GM10248 (cell line): ENCODE measurements at regions not wholly inside any gene's neighbourhood (a gene's known extent, or its start where the extent isn't known, plus 50 kb on each side); places are given as distances from the start of the nearest gene placed in this dataset.

ENCODE experiments used
- CTCF ChIA-PET: fragments of 300-600 bp; sonication (Branson Sonifier 250); formaldehyde crosslinking; extraction: SDS; loops from one replicate; lab custom pipeline; 2021; ENCODE audit warnings: antibody characterized with exemption; lab: Yijun Ruan, JAX
- POLR2A ChIA-PET: fragments of 350-650 bp; sonication (Branson Sonifier 250); formaldehyde crosslinking; extraction: SDS; loops from one replicate; lab custom pipeline; 2020; ENCODE audit warnings: antibody characterized with exemption; lab: Yijun Ruan, JAX
- DNase-seq: peaks from one replicate; pipeline ENCODE4 v3.0.0; 2012; ENCODE audit errors: extremely low spot score
- TF ChIP-seq, protein P1 (sequence below): IDR thresholded peaks from 2 replicates; pipeline ENCODE4 v1.5.1; 2012; ENCODE audit warnings: mild to moderate bottlenecking, low read depth; ENCODE audit errors: extremely low read depth, missing control alignments, control extremely low read depth

DNA sequence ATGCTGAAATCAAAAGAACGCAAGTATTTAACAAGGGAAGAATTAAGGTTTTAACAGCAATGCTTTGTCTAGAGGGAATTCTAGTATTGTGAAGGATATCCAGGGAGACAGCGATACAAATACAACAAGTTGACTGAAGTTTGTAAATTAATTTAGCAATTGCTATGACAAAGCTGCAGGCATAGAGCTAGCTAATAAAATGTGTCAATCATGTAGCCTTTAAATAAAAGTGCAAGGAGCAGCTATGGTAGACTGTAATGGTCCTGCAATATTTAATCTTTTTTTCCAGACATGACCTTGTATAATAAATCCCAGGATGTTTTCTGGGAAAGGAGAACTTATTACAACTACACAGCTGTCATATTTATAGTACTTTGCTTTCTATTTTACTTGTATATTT lies 779.3 kb downstream of the SLITRK5 start:
- DNase-seq: no peak
- TF ChIP-seq, protein P1, sequence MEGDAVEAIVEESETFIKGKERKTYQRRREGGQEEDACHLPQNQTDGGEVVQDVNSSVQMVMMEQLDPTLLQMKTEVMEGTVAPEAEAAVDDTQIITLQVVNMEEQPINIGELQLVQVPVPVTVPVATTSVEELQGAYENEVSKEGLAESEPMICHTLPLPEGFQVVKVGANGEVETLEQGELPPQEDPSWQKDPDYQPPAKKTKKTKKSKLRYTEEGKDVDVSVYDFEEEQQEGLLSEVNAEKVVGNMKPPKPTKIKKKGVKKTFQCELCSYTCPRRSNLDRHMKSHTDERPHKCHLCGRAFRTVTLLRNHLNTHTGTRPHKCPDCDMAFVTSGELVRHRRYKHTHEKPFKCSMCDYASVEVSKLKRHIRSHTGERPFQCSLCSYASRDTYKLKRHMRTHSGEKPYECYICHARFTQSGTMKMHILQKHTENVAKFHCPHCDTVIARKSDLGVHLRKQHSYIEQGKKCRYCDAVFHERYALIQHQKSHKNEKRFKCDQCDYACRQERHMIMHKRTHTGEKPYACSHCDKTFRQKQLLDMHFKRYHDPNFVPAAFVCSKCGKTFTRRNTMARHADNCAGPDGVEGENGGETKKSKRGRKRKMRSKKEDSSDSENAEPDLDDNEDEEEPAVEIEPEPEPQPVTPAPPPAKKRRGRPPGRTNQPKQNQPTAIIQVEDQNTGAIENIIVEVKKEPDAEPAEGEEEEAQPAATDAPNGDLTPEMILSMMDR: no peak
- CTCF ChIA-PET: no interaction called here
- POLR2A ChIA-PET: no interaction called here

GRCh38 chr13:88456151-88456550 lies 785.0 kb downstream of the SLITRK5 start:
- ChIA-PET CTCF (no interaction called here), POLR2A (interaction anchor here (0.7 kb wide), 1 partner anchor 1620 kb away, joined by 4 read pairs; no protein-coding TSS in a partner anchor)
- TF ChIP-seq, protein P1: no peak
- DNase-seq: no peak

- TF ChIP-seq, protein P1: no peak
- CTCF ChIA-PET: no interaction called here
- POLR2A ChIA-PET: no interaction called here
- DNase-seq: no peak
Measured at GRCh38 chr13:88459331-88459730, 788.2 kb downstream of the SLITRK5 start.

DNA sequence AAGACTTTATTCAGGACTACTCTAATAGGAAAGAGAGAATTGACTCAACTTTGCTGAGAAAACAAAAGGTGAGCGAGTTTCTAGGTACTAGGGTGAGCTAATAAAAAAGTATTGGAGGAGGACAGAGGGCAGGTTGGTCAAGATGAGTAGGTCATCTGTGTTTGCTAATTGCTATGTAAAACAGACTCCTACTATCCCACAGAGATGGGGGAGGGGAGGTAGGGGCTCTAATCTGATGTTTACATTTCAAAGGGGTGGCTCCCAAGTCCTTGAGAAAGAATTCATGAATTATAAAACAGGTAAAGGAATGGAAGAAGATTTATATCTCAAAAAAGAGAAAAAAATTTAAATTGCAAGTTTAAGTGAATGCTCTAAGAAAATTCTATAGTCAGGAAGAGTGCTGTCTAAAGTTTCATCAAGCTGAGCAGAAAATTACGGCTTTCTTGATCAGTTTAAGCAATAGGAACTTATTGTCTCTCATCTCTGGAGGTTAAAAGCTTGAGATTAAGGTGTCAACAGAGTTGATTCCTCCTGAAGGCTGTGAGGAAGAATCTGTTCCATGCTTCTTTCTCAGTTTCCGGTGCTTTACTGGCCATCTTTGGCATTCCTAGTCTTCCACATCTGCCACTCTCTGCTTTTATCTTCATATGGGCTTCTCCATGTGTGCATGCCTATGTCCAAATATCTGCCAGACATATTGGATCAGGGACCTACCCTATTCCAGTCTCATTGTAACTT lies 790.3 kb downstream of the SLITRK5 start:
- no peak for DNase-seq
- ChIA-PET POLR2A (no interaction called here), CTCF (interaction anchor here (1.0 kb wide), 1 partner anchor 14 kb away, joined by 3 read pairs; no protein-coding TSS in a partner anchor)
- TF ChIP-seq, protein P1: no peak

DNA sequence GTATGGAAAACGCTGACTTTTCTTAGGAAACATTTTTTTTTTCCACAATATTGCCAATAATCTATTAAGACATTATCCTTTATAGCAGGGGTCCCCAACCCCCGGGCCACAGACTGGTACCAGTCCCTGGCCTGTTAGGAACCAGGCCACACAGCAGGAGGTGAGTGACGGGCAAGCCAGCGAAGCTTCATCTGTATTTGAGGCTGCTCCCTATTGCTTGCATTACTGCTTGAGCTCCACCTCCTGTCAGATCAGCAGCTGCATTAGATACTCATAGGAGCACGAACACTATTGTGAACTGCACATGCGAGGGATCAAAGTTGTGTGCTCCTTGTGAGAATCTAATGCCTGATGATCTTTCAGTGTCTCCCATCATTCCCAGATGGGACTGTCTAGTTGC lies 793.7 kb downstream of the SLITRK5 start:
- TF ChIP-seq, protein P1: no peak
- DNase-seq: no peak
- CTCF ChIA-PET: no interaction called here
- POLR2A ChIA-PET: no interaction called here

GRCh38 chr13:88472316-88472715 lies 801.1 kb downstream of the SLITRK5 start:
- TF ChIP-seq, protein P1: no peak
- CTCF ChIA-PET: no interaction called here
- POLR2A ChIA-PET: no interaction called here
- no peak for DNase-seq
